ENCODE measurements at regions not wholly inside any gene's neighbourhood (a gene's known extent, or its start where the extent isn't known, plus 50 kb on each side); places are given as distances from the start of the nearest gene placed in this dataset.

GRCh38 chr17:20908313-20909267 is 134.2 kb downstream of the USP22 start:
- TF ChIP-seq, protein P1, sequence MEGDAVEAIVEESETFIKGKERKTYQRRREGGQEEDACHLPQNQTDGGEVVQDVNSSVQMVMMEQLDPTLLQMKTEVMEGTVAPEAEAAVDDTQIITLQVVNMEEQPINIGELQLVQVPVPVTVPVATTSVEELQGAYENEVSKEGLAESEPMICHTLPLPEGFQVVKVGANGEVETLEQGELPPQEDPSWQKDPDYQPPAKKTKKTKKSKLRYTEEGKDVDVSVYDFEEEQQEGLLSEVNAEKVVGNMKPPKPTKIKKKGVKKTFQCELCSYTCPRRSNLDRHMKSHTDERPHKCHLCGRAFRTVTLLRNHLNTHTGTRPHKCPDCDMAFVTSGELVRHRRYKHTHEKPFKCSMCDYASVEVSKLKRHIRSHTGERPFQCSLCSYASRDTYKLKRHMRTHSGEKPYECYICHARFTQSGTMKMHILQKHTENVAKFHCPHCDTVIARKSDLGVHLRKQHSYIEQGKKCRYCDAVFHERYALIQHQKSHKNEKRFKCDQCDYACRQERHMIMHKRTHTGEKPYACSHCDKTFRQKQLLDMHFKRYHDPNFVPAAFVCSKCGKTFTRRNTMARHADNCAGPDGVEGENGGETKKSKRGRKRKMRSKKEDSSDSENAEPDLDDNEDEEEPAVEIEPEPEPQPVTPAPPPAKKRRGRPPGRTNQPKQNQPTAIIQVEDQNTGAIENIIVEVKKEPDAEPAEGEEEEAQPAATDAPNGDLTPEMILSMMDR (IDR thresholded peaks at IDR 0.05; ENCODE audit: low read length): peak; percentile 62
- no peak for TF ChIP-seq EZH2 (optimal IDR thresholded peaks at IDR 0.05; ENCODE audit: low read depth, low read length)

Data from MM.1S (cell line).